ENCODE measurements at regions not wholly inside any gene's neighbourhood (a gene's known extent, or its start where the extent isn't known, plus 50 kb on each side); places are given as distances from the start of the nearest gene placed in this dataset.
A peak's percentile ranks its signal among the peaks of the same experiment; 100 is the strongest.

DNA sequence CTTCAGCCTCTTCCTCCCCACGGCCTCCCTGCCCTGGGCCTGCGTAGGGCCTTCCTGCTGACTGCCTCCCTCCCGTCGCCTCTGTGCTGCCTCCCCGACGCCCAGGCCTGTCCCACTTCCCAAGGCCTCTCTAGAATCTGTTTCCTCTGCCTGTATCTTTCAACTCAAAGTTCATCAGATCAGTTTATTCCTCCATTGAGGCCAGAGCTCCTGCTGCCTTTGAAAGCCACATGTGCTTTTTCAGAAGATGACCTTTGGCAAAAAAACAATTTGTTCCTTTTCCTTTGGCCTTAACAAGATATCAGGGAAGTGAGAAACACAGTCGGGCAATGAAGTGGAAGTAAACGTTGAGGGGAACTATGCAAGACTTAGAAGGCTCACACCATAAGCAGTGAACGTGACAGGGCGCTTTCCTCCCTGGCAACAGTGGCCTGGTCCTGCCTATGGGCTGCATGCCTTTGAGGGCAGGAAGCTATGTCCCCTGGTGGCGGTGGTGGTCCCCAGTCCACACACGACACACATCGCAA lies 85.9 kb downstream of the PSMG1 start:
- intact Hi-C loops (cut with DNase I; ENCODE audit: low total_unique reads), result no loop called here
- TF ChIP-seq, protein P1, sequence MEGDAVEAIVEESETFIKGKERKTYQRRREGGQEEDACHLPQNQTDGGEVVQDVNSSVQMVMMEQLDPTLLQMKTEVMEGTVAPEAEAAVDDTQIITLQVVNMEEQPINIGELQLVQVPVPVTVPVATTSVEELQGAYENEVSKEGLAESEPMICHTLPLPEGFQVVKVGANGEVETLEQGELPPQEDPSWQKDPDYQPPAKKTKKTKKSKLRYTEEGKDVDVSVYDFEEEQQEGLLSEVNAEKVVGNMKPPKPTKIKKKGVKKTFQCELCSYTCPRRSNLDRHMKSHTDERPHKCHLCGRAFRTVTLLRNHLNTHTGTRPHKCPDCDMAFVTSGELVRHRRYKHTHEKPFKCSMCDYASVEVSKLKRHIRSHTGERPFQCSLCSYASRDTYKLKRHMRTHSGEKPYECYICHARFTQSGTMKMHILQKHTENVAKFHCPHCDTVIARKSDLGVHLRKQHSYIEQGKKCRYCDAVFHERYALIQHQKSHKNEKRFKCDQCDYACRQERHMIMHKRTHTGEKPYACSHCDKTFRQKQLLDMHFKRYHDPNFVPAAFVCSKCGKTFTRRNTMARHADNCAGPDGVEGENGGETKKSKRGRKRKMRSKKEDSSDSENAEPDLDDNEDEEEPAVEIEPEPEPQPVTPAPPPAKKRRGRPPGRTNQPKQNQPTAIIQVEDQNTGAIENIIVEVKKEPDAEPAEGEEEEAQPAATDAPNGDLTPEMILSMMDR (IDR thresholded peaks at IDR 0.05), result no peak
- TF ChIP-seq POLR2A (IDR thresholded peaks at IDR 0.05), result no peak
- no peak overlapping the region for H3K4me3 ChIP-seq (ENCODE audit: low read depth, poor library complexity, severe bottlenecking)
- WGBS, 2 donors, result 83 to 85% methylated on average over 13 of the region's 13 CpGs
- peak in 1 of 2 donors; percentile 86 for DNase-seq (ENCODE audit: low spot score in 2 of 2)

DNA sequence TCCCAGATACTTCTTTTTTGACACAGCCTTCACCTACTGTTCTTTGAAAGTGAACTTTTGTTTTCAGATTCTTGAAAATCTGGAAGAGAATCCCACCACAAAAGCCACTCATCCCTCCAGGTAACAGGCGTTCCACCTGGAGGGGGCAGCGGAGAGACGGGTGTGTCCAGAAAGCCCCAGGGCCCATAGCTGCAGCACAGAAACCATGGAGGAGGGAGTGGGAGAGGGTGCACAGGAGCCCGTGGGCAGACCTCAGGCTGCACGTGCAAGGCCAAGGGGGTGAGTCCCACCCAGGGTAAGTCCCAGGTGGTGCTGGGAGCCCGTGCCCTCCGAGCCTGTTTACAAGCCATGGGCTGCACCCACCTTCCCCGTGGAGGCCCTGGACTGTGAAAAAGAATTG lies 86.5 kb downstream of the PSMG1 start:
- no peak for TF ChIP-seq POLR2A (IDR thresholded peaks at IDR 0.05)
- TF ChIP-seq, protein P1 (IDR thresholded peaks at IDR 0.05), result no peak
- intact Hi-C loops (cut with DNase I; ENCODE audit: low total_unique reads), result no loop called here
- WGBS, 2 donors, result 82 to 83% methylated on average over 8 of the region's 8 CpGs
- DNase-seq (ENCODE audit: low spot score in 2 of 2), result no peak
- H3K4me3 ChIP-seq (ENCODE audit: low read depth, poor library complexity, severe bottlenecking), result no peak overlapping the region

DNA sequence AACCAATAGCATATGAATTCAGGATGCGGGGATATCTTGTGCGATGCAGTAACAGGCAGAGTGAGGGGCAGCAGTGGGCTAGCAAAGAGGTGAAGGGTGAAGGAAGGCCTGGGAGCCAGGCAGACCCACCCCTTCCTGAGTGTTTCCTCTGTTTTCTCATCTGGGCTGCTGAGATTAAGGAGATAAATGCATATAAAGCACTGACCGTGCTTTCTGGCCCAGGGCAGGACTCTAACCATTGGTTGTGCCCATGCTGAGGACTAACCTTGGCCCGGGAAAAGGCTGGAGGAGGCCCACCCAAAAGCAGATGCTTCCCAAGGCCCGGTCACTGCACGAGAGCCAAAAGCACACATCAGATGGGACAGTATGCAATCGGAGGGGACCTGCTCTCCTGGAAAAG lies 87.6 kb downstream of the PSMG1 start:
- intact Hi-C loops (cut with DNase I; ENCODE audit: low total_unique reads), result no loop called here
- H3K4me3 ChIP-seq (ENCODE audit: low read depth, poor library complexity, severe bottlenecking), result no peak overlapping the region
- 69 to 82% methylated on average over 5 to 7 of the region's 7 CpGs for WGBS, 2 donors
- TF ChIP-seq, protein P1 (IDR thresholded peaks at IDR 0.05), result no peak
- no peak for TF ChIP-seq POLR2A (IDR thresholded peaks at IDR 0.05)
- DNase-seq (ENCODE audit: low spot score in 2 of 2), result peak in 1 of 2 donors; percentile 83

DNA sequence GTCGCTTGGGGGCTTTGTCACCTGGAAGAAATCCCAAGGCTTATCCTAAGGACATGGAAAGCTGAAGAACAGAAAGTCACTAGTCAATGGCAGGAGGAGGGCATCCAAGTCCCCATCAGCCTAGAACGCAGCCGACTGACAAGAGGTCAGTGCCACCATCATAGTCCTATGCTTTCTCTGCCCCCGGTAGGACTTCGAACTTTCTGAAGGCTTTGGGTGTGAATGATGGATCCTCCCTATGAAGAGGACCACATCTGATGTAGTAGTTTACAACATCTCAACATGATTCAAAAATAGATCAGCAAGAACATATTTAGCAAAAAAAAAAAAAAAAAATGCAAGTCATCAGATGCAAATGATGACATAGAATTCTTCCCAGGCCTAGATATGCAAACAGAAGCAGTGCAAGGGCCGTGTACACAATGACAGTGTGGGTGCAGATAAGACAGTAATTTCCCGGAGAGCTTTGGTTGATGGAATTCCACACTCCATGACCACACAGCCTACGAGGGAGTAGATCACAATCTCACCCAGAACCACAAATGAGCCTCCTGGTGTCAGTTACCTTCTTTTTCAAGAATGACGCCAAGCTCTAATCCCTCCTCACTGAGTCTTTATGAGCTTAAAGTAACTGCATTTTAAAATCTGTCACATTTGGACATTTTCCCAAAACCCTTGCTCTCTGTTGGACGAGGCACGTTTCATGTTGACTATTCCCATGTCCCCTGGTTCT lies 88.2 kb downstream of the PSMG1 start:
- no peak overlapping the region for H3K4me3 ChIP-seq (ENCODE audit: low read depth, poor library complexity, severe bottlenecking)
- intact Hi-C loops (cut with DNase I; ENCODE audit: low total_unique reads), result no loop called here
- no peak for TF ChIP-seq POLR2A (IDR thresholded peaks at IDR 0.05)
- TF ChIP-seq, protein P1 (IDR thresholded peaks at IDR 0.05), result no peak
- DNase-seq (ENCODE audit: low spot score in 2 of 2), result peak in 1 of 2 donors; percentile 81
- 82 to 84% methylated on average over 11 of the region's 11 CpGs for WGBS, 2 donors

DNA sequence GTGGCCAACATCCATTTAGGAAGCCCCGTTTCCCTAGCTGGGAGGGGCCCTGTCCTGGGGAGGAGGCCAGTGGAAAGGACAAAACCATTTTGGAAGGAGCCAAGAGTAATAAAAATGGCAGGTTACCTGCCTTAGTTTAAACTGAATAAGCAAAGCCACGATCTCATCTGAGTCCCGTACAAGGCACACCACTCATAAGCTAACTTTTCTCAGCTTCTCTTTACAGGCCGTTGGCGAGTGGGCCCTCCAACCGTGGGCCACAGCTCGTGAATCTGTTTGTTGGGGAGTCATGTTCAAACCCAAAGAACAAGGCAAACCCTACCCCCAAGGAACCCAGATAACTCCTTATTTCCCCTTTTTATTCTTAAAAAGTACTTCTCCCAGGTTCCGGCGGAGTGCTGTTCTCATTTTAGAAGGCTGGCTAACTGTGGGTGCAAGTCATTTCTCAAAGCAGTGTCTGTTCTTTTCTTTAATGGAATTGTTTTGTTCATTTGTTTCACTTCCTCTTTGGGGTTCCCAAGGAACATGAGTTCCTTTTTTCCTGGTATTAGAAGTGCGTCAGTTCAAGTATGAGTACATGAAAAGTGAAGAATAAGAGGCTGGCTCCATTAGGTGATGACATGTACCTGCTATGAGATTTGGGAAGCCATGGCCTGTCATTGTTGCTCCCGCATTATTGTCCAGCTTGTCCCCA lies 89.0 kb downstream of the PSMG1 start:
- TF ChIP-seq POLR2A (IDR thresholded peaks at IDR 0.05), result no peak
- TF ChIP-seq, protein P1 (IDR thresholded peaks at IDR 0.05), result no peak
- 76 to 80% methylated on average over 11 of the region's 11 CpGs for WGBS, 2 donors
- peak in 1 of 2 donors; percentile 13 for DNase-seq (ENCODE audit: low spot score in 2 of 2)
- H3K4me3 ChIP-seq (ENCODE audit: low read depth, poor library complexity, severe bottlenecking), result no peak overlapping the region
- intact Hi-C loops (cut with DNase I; ENCODE audit: low total_unique reads), result no loop called here

Measured in lower leg skin (tissue), 4 donors.